HFFc6 (cell line): ENCODE measurements at regions not wholly inside any gene's neighbourhood (a gene's known extent, or its start where the extent isn't known, plus 50 kb on each side); places are given as distances from the start of the nearest gene placed in this dataset.

Experiments used
- DNase-seq: peaks from one replicate; pipeline ENCODE4 v3.0.0-alpha.2; 2018
- H3K27ac Mint-ChIP-seq: 2 replicates; pipeline ENCODE4 v1.8.0; 2020; ENCODE audit warnings: mild to moderate bottlenecking, mixed read lengths
- H3K27me3 Mint-ChIP-seq: 2 replicates; pipeline ENCODE4 v1.8.0; 2021; ENCODE audit warnings: mild to moderate bottlenecking, moderate library complexity, mixed read lengths; ENCODE audit not compliant: insufficient read depth
- H3K36me3 Mint-ChIP-seq: 2 replicates; pipeline ENCODE4 v1.8.0; 2021; ENCODE audit warnings: low read depth, mixed read lengths
- H3K4me1 Mint-ChIP-seq: 2 replicates; pipeline ENCODE4 v1.8.0; 2020; ENCODE audit warnings: low read depth, mixed read lengths
- H3K4me3 Mint-ChIP-seq: 2 replicates; pipeline ENCODE4 v1.8.0; 2020; ENCODE audit warnings: mild to moderate bottlenecking, moderate library complexity, mixed read lengths
- H3K9me3 Mint-ChIP-seq: 2 replicates; pipeline ENCODE4 v1.8.0; 2020; ENCODE audit warnings: mild to moderate bottlenecking, mixed read lengths
- TF ChIP-seq, protein P1 (sequence below): fragments of 200-600 bp; sonication (generic); IDR thresholded peaks from 2 replicates; pipeline ENCODE4 v1.5.0; 2021; ENCODE audit warnings: antibody characterized with exemption, mild to moderate bottlenecking

- no peaks in the 10 kb centered on the region for H3K27me3 Mint-ChIP-seq
- no peaks in the 10 kb centered on the region for H3K9me3 Mint-ChIP-seq
- peak; percentile 82 for DNase-seq
- TF ChIP-seq, protein P1, sequence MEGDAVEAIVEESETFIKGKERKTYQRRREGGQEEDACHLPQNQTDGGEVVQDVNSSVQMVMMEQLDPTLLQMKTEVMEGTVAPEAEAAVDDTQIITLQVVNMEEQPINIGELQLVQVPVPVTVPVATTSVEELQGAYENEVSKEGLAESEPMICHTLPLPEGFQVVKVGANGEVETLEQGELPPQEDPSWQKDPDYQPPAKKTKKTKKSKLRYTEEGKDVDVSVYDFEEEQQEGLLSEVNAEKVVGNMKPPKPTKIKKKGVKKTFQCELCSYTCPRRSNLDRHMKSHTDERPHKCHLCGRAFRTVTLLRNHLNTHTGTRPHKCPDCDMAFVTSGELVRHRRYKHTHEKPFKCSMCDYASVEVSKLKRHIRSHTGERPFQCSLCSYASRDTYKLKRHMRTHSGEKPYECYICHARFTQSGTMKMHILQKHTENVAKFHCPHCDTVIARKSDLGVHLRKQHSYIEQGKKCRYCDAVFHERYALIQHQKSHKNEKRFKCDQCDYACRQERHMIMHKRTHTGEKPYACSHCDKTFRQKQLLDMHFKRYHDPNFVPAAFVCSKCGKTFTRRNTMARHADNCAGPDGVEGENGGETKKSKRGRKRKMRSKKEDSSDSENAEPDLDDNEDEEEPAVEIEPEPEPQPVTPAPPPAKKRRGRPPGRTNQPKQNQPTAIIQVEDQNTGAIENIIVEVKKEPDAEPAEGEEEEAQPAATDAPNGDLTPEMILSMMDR: no peak
- H3K36me3 Mint-ChIP-seq: no peaks in the 10 kb centered on the region
- peaks cover 52% of the 10 kb centered on the region for H3K4me1 Mint-ChIP-seq
- H3K27ac Mint-ChIP-seq: peak overlapping the region; percentile 95
- peak overlapping the region; percentile 74 for H3K4me3 Mint-ChIP-seq
These were observed 244.0 kb upstream of the CXCL12 start for GRCh38 chr10:44628921-44629320.

DNA sequence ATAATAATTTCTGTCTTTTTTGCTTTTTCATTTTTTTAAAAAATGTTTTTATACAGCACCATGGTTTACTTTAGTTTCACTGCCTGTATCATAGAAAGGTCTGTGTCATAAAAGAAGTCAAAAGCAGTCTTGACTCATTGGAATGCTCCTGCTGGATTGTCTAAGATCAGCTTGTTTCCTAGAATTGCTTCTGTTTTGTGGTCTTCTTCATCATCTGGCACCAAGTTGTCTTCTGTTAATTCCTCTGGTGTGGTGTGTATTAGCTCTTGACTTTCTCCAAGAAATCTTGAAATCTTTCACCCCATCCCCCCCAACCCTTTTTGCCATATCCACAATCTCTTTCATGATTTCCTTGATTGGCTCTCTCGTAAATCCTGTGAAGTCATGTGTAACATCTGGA, 250.3 kb upstream of the CXCL12 start:
- Mint-ChIP-seq H3K4me1 (peaks cover 19% of the 10 kb centered on the region), H3K36me3 (no peaks in the 10 kb centered on the region; the same call in 1 of the 2 replicates), H3K27ac (no peak overlapping the region), H3K4me3 (no peak overlapping the region), H3K9me3 (peaks cover 7% of the 10 kb centered on the region; the same call in 1 of the 2 replicates), H3K27me3 (no peaks in the 10 kb centered on the region)
- TF ChIP-seq, protein P1: no peak
- peak; percentile 14 for DNase-seq

GRCh38 chr10:44636625-44637024, 251.7 kb upstream of the CXCL12 start:
- no peak for DNase-seq
- Mint-ChIP-seq H3K4me3 (no peak overlapping the region), H3K9me3 (peaks cover 7% of the 10 kb centered on the region; the same call in 1 of the 2 replicates), H3K36me3 (no peaks in the 10 kb centered on the region; the same call in 1 of the 2 replicates), H3K27me3 (no peaks in the 10 kb centered on the region), H3K4me1 (peaks cover 14% of the 10 kb centered on the region), H3K27ac (no peak overlapping the region)
- TF ChIP-seq, protein P1: no peak

DNA sequence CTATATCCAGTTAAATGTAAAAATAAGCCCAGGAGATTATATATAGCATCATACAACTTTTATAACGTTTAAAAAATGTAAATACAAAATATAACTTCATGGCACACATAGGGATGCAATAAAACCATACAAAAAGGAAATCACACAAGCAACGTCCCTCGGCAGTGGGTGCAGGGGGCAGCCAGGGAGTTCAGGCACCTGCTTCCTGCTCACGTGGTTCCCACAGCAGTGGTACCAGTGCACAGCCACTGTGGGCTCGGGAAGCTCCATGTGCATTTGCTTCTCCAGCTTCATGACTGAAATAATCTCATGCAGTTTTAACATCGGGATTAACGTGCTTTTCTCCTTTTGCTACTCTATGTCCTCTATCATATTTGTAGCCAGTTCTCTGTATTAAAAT, 255.5 kb upstream of the CXCL12 start:
- DNase-seq: no peak
- Mint-ChIP-seq H3K36me3 (no peaks in the 10 kb centered on the region; the same call in 1 of the 2 replicates), H3K27me3 (no peaks in the 10 kb centered on the region), H3K4me1 (peaks cover 4% of the 10 kb centered on the region), H3K4me3 (no peak overlapping the region), H3K9me3 (peaks cover 7% of the 10 kb centered on the region; the same call in 1 of the 2 replicates), H3K27ac (no peak overlapping the region)
- TF ChIP-seq, protein P1: no peak

- H3K27me3 Mint-ChIP-seq: no peaks in the 10 kb centered on the region
- TF ChIP-seq, protein P1: no peak
- DNase-seq: no peak
- no peaks in the 10 kb centered on the region; the same call in 1 of the 2 replicates for H3K36me3 Mint-ChIP-seq
- H3K9me3 Mint-ChIP-seq: no peaks in the 10 kb centered on the region
- H3K27ac Mint-ChIP-seq: peak overlapping the region; percentile 42; the same call in 1 of the 2 replicates
- peaks cover 39% of the 10 kb centered on the region for H3K4me1 Mint-ChIP-seq
- H3K4me3 Mint-ChIP-seq: no peak overlapping the region
These were observed 262.6 kb upstream of the CXCL12 start for GRCh38 chr10:44647473-44647872.
